Fibroblast of peridontal ligament (primary cell): ENCODE measurements at regions not wholly inside any gene's neighbourhood (a gene's known extent, or its start where the extent isn't known, plus 50 kb on each side); places are given as distances from the start of the nearest gene placed in this dataset.
A peak's percentile ranks its signal among the peaks of the same experiment; 100 is the strongest.
"Not testable (repeated sequence)": the region's sequence is repeated elsewhere in the genome, so short reads cannot be mapped to it uniquely, and the experiment has no call there.

Source experiments
- DNase-seq: peaks from one replicate; pipeline ENCODE4 v3.0.0-alpha.2; 2010; ENCODE audit errors: extremely low read depth

DNA sequence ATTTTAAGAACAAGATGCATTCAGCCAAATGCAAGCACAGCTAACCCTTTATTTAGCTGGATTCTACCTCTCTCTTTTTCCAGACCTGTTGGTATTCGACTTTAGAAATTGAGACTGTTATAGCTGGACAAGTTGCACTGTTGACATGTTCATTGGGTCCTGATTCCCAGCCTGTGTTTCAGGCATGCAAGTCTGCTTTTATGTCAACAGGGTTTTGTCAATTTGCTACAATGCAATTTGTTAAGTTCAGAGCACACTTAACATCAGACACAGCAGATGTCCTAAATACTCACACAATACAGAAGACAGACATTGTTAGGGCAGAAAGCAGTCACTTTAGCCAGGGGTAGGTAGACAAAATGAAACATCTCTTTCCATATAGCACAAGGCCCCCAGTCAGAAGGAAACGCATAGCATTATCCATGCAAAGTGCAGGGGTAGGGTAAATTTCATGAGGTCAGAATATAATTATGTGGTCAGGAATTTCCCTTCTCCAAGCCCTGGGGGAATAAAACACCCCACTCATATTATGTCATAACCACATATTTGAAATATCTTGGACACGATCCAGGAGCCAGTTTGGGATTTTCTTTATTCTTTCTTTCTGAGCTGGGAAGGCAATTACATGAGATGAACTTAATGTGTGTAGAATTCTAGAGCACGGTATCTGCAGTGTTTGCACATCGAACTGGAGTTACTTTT is 504.1 kb downstream of the NTRK3 start:
- peak; percentile 98 for DNase-seq

DNA sequence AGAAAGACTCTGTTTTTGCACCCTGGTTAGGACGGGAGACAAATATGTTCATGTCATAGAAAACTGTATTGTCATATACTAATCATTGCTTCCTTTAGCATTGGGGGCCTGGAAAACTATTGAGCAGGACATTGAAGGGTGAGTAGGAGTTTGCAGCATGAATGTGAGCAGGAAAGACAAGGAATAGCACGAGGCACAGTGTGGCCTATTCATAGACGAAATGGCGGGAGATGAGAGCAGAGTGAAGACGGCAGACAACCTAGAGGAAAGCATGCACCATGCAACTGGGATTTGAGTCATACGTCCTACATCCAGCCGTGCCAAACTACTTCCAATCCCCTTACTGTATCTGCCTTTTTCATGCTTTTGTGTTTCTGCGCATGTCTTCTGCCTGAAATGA is 508.1 kb downstream of the NTRK3 start:
- no peak for DNase-seq

DNA sequence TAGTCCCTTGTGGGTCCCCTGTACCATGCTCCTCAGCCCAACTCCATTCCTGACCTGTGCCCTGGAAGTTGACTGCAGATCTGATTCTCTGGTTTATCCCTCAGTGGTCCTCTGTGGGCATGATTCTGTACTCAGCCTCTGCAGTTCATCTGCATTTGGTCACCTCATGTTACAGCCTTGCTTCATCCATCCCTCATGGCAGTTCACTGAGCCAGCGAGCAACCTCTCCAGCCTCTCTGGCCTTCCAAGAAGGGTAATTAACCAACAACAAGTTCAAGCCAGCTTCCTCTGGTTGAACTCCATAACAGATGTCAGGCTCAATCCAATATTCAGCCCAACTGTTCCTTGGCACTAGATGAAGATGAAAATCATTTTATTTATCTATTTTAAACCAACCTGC is 509.5 kb downstream of the NTRK3 start:
- DNase-seq: peak; percentile 39

GRCh38 chr15:87746333-87746732 is 510.2 kb downstream of the NTRK3 start:
- DNase-seq: no peak

- no peak for DNase-seq
Measured at GRCh38 chr15:87744815-87745214, 511.7 kb downstream of the NTRK3 start.

- DNase-seq: peak; percentile 66
Measured at GRCh38 chr15:87743562-87743961, 513.0 kb downstream of the NTRK3 start.

DNA sequence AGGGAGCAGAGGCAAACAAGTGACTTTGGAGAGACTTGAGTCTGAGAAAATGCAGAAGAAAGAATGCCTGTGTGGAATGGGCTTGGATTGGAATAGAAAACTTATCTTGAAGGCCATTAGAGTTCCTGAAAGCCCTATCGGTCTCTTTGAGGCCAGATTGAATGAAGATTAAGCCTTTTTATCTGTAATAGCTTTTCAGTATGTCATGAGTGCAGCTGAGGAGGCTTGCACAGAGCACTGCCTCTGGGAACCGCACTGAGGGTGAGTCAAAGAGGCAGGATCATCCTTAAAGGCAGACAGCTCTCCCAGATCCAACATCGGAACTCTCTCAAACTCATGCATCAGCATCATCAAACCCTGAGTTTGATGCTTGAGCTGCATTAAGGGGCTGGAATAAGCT is 515.2 kb downstream of the NTRK3 start:
- no peak for DNase-seq

- peak; percentile 18 for DNase-seq
Measured at GRCh38 chr15:87740655-87741344, 515.7 kb downstream of the NTRK3 start.

- no peak for DNase-seq
Measured at GRCh38 chr15:87739866-87740265, 516.7 kb downstream of the NTRK3 start.

- no peak for DNase-seq
Measured at GRCh38 chr15:87739081-87739480, 517.5 kb downstream of the NTRK3 start.

DNA sequence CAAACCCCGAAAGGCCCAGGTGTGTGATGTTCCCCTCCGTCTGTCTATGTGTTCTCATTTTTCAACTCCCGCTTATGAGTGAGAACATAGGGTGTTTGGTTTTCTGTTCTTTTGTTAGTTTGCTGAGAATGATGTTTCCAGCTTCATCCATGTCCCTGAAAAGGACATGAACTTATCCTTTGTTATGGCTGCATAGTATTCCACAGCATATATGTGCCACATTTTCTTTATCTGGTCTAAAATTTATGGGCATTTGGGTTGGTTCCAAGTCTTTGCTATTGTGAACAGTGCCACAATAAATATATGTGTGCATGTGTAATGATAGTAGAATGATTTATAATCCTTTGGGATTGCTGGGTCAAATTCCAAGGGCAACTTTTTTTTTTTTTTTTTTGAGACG is 519.1 kb downstream of the NTRK3 start:
- not testable (repeated sequence) for DNase-seq

- DNase-seq: no peak
Measured at GRCh38 chr15:87736891-87737389, 519.6 kb downstream of the NTRK3 start.

GRCh38 chr15:87736401-87736800 is 520.1 kb downstream of the NTRK3 start:
- DNase-seq: peak; percentile 56

GRCh38 chr15:87735522-87735921 is 521.0 kb downstream of the NTRK3 start:
- DNase-seq: no peak

DNA sequence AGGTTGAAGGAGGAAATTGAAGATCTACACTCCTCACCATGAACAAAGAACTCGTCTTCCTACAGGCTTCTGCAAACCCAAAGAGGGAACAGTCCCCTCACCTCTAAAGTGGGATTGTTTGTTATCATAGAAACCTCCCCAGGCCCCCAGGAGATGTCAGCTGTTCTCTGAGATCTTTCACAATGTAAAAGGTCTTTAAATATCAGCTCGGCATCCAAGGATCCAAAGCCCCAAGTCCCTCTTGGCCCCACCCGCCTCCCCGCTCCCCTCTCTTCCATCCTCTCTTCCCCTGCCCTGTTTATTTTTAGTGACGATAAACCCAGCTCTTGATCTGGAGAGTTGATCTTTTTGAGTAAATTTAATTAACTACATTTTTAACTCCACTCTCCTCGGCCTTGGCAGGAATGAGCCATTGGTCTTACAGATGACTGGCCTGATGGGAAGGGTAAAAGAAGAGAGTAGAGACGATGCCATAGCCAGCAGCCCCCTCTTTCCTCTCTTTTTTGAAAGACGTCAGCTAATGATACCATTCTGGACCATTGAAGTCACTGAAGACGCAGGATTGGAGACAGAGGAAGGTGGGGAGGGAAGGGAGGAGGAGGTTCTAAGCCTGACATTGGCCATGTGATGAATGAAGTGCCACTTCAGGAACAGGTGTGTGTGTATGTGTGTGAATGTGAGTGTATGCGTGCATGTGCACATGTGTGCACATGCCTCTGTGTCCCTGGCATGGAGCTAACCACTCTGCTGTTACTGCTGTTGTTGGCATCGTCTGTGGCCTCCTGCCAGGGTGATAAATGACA is 521.8 kb downstream of the NTRK3 start:
- DNase-seq: no peak

GRCh38 chr15:87733977-87734376 is 522.6 kb downstream of the NTRK3 start:
- no peak for DNase-seq

- DNase-seq: no peak
Measured at GRCh38 chr15:87733541-87733941, 523.0 kb downstream of the NTRK3 start.

DNA sequence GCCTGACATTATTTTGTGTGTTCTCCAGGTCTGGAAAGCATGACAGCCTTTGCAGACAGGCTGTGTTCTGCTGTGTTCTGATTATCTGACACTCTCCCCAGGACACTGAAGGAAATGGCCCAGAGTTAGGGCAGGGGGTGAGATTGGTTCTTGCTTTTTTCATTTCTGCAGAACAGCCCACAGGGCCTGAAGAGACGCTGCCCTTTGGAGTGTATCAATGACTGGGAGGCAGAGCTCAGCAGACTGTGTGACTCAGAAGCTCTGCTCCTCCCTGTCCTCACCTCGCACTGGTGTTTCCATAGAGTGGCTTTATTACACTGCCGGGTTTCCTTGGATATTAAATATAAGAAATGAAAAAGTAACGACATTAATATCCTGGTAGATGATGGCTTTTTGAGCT is 523.6 kb downstream of the NTRK3 start:
- DNase-seq: peak; percentile 10

- no peak for DNase-seq
Measured at GRCh38 chr15:87731630-87732029, 524.9 kb downstream of the NTRK3 start.

- DNase-seq: no peak
Measured at GRCh38 chr15:87730706-87731105, 525.8 kb downstream of the NTRK3 start.

- DNase-seq: no peak
Measured at GRCh38 chr15:87728998-87729397, 527.5 kb downstream of the NTRK3 start.

DNA sequence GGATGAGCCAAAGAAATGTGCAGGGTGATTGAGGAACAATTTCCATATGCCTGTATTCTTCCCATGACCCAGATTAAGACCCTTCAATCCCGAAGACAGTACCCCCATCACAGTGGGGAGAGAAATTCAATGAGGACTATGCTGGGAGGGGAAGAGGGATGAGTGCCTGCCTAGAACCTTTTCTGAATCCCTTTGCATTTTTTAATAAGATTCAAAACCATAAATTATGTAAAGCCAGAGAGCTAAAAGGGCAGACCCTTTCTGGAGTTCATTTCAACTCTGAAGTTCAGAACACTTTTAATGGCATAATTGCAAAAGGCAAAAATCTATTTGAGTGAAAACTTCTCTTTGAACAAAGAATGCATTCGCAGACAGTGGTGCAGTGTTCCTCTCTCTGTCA is 529.5 kb downstream of the NTRK3 start:
- no peak for DNase-seq

GRCh38 chr15:87724330-87724729 is 532.2 kb downstream of the NTRK3 start:
- no peak for DNase-seq
